ENCODE measurements at regions not wholly inside any gene's neighbourhood (a gene's known extent, or its start where the extent isn't known, plus 50 kb on each side); places are given as distances from the start of the nearest gene placed in this dataset.

GRCh38 chr3:102105193-102105592, 255.9 kb downstream of the NFKBIZ start:
- no peak for TF ChIP-seq Cebpa-rat (IDR thresholded peaks at IDR 0.05)
- Histone ChIP-seq H3K9ac (no peak overlapping the region), H3K4me1 (peaks cover 0 to 24% (median 0%) of the 10 kb centered on the region in 10 experiments; a peak in 6 of 20 replicates), H3K27me3 (no peaks in the 10 kb centered on the region), H3K4me2 (peak overlapping the region in 3 of 11 experiments; percentile 15 to 72 (median 54); a peak in 4 of 22 replicates), H3K4me3 (no peak overlapping the region), H3K9me3 (replicated peaks in 1 of 11) (peaks cover 16 to 25% (median 22%) of the 10 kb centered on the region in 11 experiments), H4K20me1 (no peaks in the 10 kb centered on the region), H3K27ac (no peak overlapping the region), H3K36me3 (no peaks in the 10 kb centered on the region)

GRCh38 chr3:102106416-102107097, 257.2 kb downstream of the NFKBIZ start:
- H3K9ac ChIP-seq, result no peak overlapping the region
- TF ChIP-seq Cebpa-rat (IDR thresholded peaks at IDR 0.05), result no peak
- no peak overlapping the region for H3K4me3 ChIP-seq

GRCh38 chr3:102112704-102113230, 263.5 kb downstream of the NFKBIZ start:
- Histone ChIP-seq H4K20me1 (no peaks in the 10 kb centered on the region), H3K4me3 (no peak overlapping the region), H3K4me1 (peaks cover 0 to 20% (median 0%) of the 10 kb centered on the region in 10 experiments; a peak in 4 of 20 replicates), H3K36me3 (no peaks in the 10 kb centered on the region), H3K9me3 (replicated peaks in 1 of 11) (peaks cover 6 to 13% (median 9%) of the 10 kb centered on the region in 11 experiments), H3K27ac (no peak overlapping the region), H3K4me2 (no peak overlapping the region), H3K27me3 (no peaks in the 10 kb centered on the region), H3K9ac (no peak overlapping the region)
- TF ChIP-seq Cebpa-rat (IDR thresholded peaks at IDR 0.05), result no peak

More at GRCh38 chr3:102106416-102107097, 257.2 kb downstream of the NFKBIZ start:
- H3K36me3 ChIP-seq, result no peaks in the 10 kb centered on the region
- H3K4me1 ChIP-seq, result peaks cover 0 to 24% (median 0%) of the 10 kb centered on the region in 10 experiments; a peak in 6 of 20 replicates
- H3K9me3 ChIP-seq (replicated peaks in 1 of 11), result peaks cover 16 to 25% (median 22%) of the 10 kb centered on the region in 11 experiments
- no peaks in the 10 kb centered on the region for H4K20me1 ChIP-seq
- no peak overlapping the region for H3K27ac ChIP-seq
- H3K4me2 ChIP-seq, result no peak overlapping the region
- H3K27me3 ChIP-seq, result no peaks in the 10 kb centered on the region

- Histone ChIP-seq H3K4me2 (peak overlapping the region in 1 of 11 experiments; percentile 11; a peak in 1 of 22 replicates), H3K27ac (no peak overlapping the region)
Observed at GRCh38 chr3:102113421-102114041, 264.2 kb downstream of the NFKBIZ start.

GRCh38 chr3:102114264-102114979, 265.1 kb downstream of the NFKBIZ start:
- Histone ChIP-seq H3K4me2 (0 out of 22 replicates have a peak overlapping the region, but pooled peaks of 1 of the 11 experiments have one; percentile 1), H3K9ac (no peak overlapping the region), H3K4me1 (peaks cover 0 to 20% (median 0%) of the 10 kb centered on the region in 10 experiments; a peak in 4 of 20 replicates), H3K36me3 (no peaks in the 10 kb centered on the region), H4K20me1 (no peaks in the 10 kb centered on the region), H3K27me3 (no peaks in the 10 kb centered on the region), H3K27ac (no peak overlapping the region), H3K4me3 (no peak overlapping the region), H3K9me3 (replicated peaks in 1 of 11) (peaks cover 0 to 6% (median 0%) of the 10 kb centered on the region in 11 experiments; a peak in 3 of 22 replicates)
- no peak for TF ChIP-seq Cebpa-rat (IDR thresholded peaks at IDR 0.05)

More at GRCh38 chr3:102113421-102114041, 264.2 kb downstream of the NFKBIZ start:
- Histone ChIP-seq H3K27me3 (no peaks in the 10 kb centered on the region), H3K4me1 (peaks cover 0 to 20% (median 0%) of the 10 kb centered on the region in 10 experiments; a peak in 4 of 20 replicates), H3K4me3 (no peak overlapping the region), H3K36me3 (no peaks in the 10 kb centered on the region), H3K9me3 (replicated peaks in 1 of 11) (peaks cover 0 to 5% (median 2%) of the 10 kb centered on the region in 11 experiments; a peak in 9 of 22 replicates), H3K9ac (no peak overlapping the region), H4K20me1 (no peaks in the 10 kb centered on the region)
- no peak for TF ChIP-seq Cebpa-rat (IDR thresholded peaks at IDR 0.05)

- Histone ChIP-seq H3K4me3 (no peak overlapping the region), H3K9ac (no peak overlapping the region), H3K9me3 (replicated peaks in 1 of 11) (peaks cover 13 to 52% (median 28%) of the 10 kb centered on the region in 11 experiments), H3K36me3 (peaks cover 0 to 7% (median 0%) of the 10 kb centered on the region in 11 experiments; a peak in 2 of 22 replicates), H3K4me1 (peaks cover 0 to 17% (median 0%) of the 10 kb centered on the region in 10 experiments; a peak in 6 of 20 replicates), H3K27ac (no peak overlapping the region), H3K4me2 (no peak overlapping the region), H3K27me3 (no peaks in the 10 kb centered on the region), H4K20me1 (no peaks in the 10 kb centered on the region)
- TF ChIP-seq Cebpa-rat (IDR thresholded peaks at IDR 0.05), result no peak
Observed at GRCh38 chr3:102122527-102122926, 273.2 kb downstream of the NFKBIZ start.

- H3K36me3 ChIP-seq, result peaks cover 0 to 7% (median 0%) of the 10 kb centered on the region in 11 experiments; a peak in 2 of 22 replicates
- no peak overlapping the region for H3K9ac ChIP-seq
- H4K20me1 ChIP-seq, result no peaks in the 10 kb centered on the region
- H3K4me3 ChIP-seq, result no peak overlapping the region
- peaks cover 0 to 17% (median 0%) of the 10 kb centered on the region in 10 experiments; a peak in 6 of 20 replicates for H3K4me1 ChIP-seq
- H3K27ac ChIP-seq, result peak overlapping the region in 1 of 11 experiments; percentile 38; a peak in 2 of 22 replicates
- TF ChIP-seq Cebpa-rat (IDR thresholded peaks at IDR 0.05), result no peak
- no peaks in the 10 kb centered on the region for H3K27me3 ChIP-seq
- peaks cover 13 to 52% (median 28%) of the 10 kb centered on the region in 11 experiments for H3K9me3 ChIP-seq (replicated peaks in 1 of 11)
- no peak overlapping the region for H3K4me2 ChIP-seq
Observed at GRCh38 chr3:102123590-102124190, 274.4 kb downstream of the NFKBIZ start.

- no peak overlapping the region for H3K4me3 ChIP-seq
- H3K27ac ChIP-seq, result peak overlapping the region in 1 of 11 experiments; percentile 38; a peak in 1 of 22 replicates
- H3K36me3 ChIP-seq, result peaks cover 0 to 7% (median 0%) of the 10 kb centered on the region in 11 experiments; a peak in 2 of 22 replicates
- peaks cover 0 to 17% (median 0%) of the 10 kb centered on the region in 10 experiments; a peak in 6 of 20 replicates for H3K4me1 ChIP-seq
- no peaks in the 10 kb centered on the region for H3K27me3 ChIP-seq
- peak overlapping the region in 2 of 11 experiments; percentile 8 to 56; a peak in 2 of 22 replicates for H3K4me2 ChIP-seq
- no peaks in the 10 kb centered on the region for H4K20me1 ChIP-seq
- peaks cover 13 to 47% (median 28%) of the 10 kb centered on the region in 11 experiments for H3K9me3 ChIP-seq (replicated peaks in 1 of 11)
- no peak overlapping the region for H3K9ac ChIP-seq
- no peak for TF ChIP-seq Cebpa-rat (IDR thresholded peaks at IDR 0.05)
Observed at GRCh38 chr3:102124282-102124681, 275.0 kb downstream of the NFKBIZ start.

Measured in BLaER1 treated with 17β-estradiol and CSF1 and Interleukin-3, amounts not matched to agents 10 nM and 100 nM (cell line).